T-cell (primary cell): ENCODE measurements at regions not wholly inside any gene's neighbourhood (a gene's known extent, or its start where the extent isn't known, plus 50 kb on each side); places are given as distances from the start of the nearest gene placed in this dataset.

Source experiments
- ATAC-seq, 4 experiments: fragments of 200-7000 bp in 3 of 4; fragments of 150-1000 bp in 1 of 4; cut with Tn5 transposase; replicated peaks in 1 of 4; 1 replicate in 3 of 4; 2 replicates in 1 of 4; pipeline ENCODE4 v1.10.0; 2021; ENCODE audit warnings: moderate library complexity in 3 of 4, mild to moderate bottlenecking in 2 of 4, moderate number of reproducible peaks in 1 of 4
- CTCF ChIA-PET, 2 donors: fragments of 300-600 bp; sonication (Branson Sonifier 250); formaldehyde crosslinking; loops; one replicate each; lab custom pipeline; 2022; ENCODE audit warnings: antibody characterized with exemption in 2 of 2; lab: Charles Lee
- POLR2A ChIA-PET, 2 donors: fragments of 300-600 bp; sonication (Branson Sonifier 250); formaldehyde crosslinking; loops; one replicate each; lab custom pipeline; 2022; ENCODE audit warnings: antibody characterized with exemption in 2 of 2; lab: Charles Lee
- DNase-seq, 35 experiments: peaks; one replicate each; pipeline versions ENCODE4 v3.0.0 to v3.0.0-alpha.2; 2013 to 2023
- H3K27ac ChIP-seq: one replicate; pipeline ENCODE4 v1.5.1; 2013; ENCODE audit warnings: low read length
- H3K27me3 ChIP-seq, 2 experiments: replicated peaks in 1 of 2; 1 replicate in 1 of 2; 2 replicates in 1 of 2; pipeline versions ENCODE4 v1.6.1 to v1.7.0; 2013; ENCODE audit warnings: low read length in 1 of 2, mixed read lengths in 1 of 2; ENCODE audit not compliant: control insufficient read depth in 2 of 2, insufficient read depth in 2 of 2; ENCODE audit errors: extremely low read depth in 1 of 2
- H3K36me3 ChIP-seq, 2 donors: 1 replicate in 1 of 2; 2 replicates in 1 of 2; pipeline versions ENCODE4 v1.6.1 to v1.7.0; 2013; ENCODE audit warnings: low read length in 1 of 2; ENCODE audit not compliant: control insufficient read depth in 2 of 2, insufficient read depth in 1 of 2; ENCODE audit errors: extremely low read depth in 1 of 2
- H3K4me1 ChIP-seq, 2 experiments: 1 replicate in 1 of 2; 2 replicates in 1 of 2; pipeline versions ENCODE4 v1.6.1 to v1.7.0; 2013; ENCODE audit warnings: low read length in 2 of 2, mixed read lengths in 1 of 2; ENCODE audit not compliant: insufficient read depth in 2 of 2, control insufficient read depth in 1 of 2; ENCODE audit errors: extremely low read depth in 1 of 2
- H3K4me3 ChIP-seq, 2 donors: 1 replicate in 1 of 2; 2 replicates in 1 of 2; pipeline versions ENCODE4 v1.5.1 to v1.7.0; 2013; ENCODE audit warnings: mild to moderate bottlenecking in 2 of 2, low read length in 1 of 2, moderate library complexity in 1 of 2; ENCODE audit not compliant: control insufficient read depth in 1 of 2; ENCODE audit errors: extremely low read depth in 1 of 2
- H3K9me3 ChIP-seq: 2 replicates; pipeline ENCODE4 v1.7.0; 2013
- H3K27ac Mint-ChIP-seq, 2 donors: one replicate each; pipeline ENCODE4 v1.8.0; 2020 to 2021; ENCODE audit warnings: mild to moderate bottlenecking in 2 of 2, mixed read lengths in 2 of 2
- H3K27me3 Mint-ChIP-seq, 2 donors: one replicate each; pipeline ENCODE4 v1.8.0; 2021 to 2022; ENCODE audit warnings: mixed read lengths in 2 of 2
- H3K36me3 Mint-ChIP-seq: one replicate; pipeline ENCODE4 v1.8.0; 2021; ENCODE audit warnings: mixed read lengths
- H3K4me1 Mint-ChIP-seq, 3 donors: one replicate each; pipeline ENCODE4 v1.8.0; 2020 to 2022; ENCODE audit warnings: mixed read lengths in 3 of 3, mild to moderate bottlenecking in 1 of 3
- H3K4me3 Mint-ChIP-seq, 3 donors: one replicate each; pipeline ENCODE4 v1.8.0; 2020 to 2022; ENCODE audit warnings: mild to moderate bottlenecking in 3 of 3, mixed read lengths in 3 of 3, moderate library complexity in 3 of 3
- H3K9me3 Mint-ChIP-seq, 3 donors: one replicate each; pipeline ENCODE4 v1.8.0; 2020 to 2022; ENCODE audit warnings: mixed read lengths in 3 of 3
- WGBS: methylation state at CpG from one replicate; pipeline ENCODE4 v1.1.5; 2013; ENCODE audit warnings: missing lambda C conversion rate; ENCODE audit not compliant: insufficient coverage; 5-methylcytosine and 5-hydroxymethylcytosine counted together

DNA sequence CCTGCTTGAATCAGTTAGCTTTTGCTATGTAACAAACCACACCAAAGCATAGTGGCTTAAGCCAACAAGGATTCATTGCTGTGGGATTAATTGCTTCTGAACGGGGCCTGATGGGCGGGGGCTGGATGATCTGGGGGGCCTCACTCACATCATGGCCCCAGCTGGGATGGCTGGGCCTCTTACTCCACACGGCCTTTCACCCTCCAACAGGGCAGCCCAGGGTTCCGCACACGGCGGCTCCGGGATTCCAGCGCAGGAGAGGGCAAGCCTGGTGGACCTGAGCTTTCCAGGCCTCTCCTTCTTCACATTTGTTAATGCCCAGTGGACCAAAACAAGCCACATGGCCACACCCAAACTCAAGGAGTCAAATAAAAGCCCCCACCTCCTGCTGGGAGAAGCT is 86.3 kb upstream of the PHLPP1 start:
- Mint-ChIP-seq H3K27ac (no peak overlapping the region), H3K9me3 (no peaks in the 10 kb centered on the region), H3K4me1 (no peaks in the 10 kb centered on the region), H3K4me3 (no peak overlapping the region), H3K36me3 (no peaks in the 10 kb centered on the region), H3K27me3 (peaks cover 7% of the 10 kb centered on the region in 2 donors)
- POLR2A ChIA-PET, result no interaction called here
- H3K36me3 ChIP-seq, result no peaks in the 10 kb centered on the region
- CTCF ChIA-PET, result interaction anchor here in 1 of 2 donors (0.6 kb wide), 1 partner anchor 234 kb away, joined by 4 read pairs; no protein-coding TSS in a partner anchor
- no peak overlapping the region for H3K27ac ChIP-seq
- 96% methylated on average over 7 of the region's 8 CpGs for WGBS
- no peaks in the 10 kb centered on the region for H3K9me3 ChIP-seq
- DNase-seq (no peak), ATAC-seq (no peak)
- no peak overlapping the region for H3K4me3 ChIP-seq
- peaks cover 0 to 6% of the 10 kb centered on the region in 2 experiments for H3K27me3 ChIP-seq
- no peaks in the 10 kb centered on the region for H3K4me1 ChIP-seq

- H3K27ac ChIP-seq, result no peak overlapping the region
- no peak overlapping the region for H3K4me3 ChIP-seq
- no peaks in the 10 kb centered on the region for H3K9me3 ChIP-seq
- POLR2A ChIA-PET, result no interaction called here
- no peaks in the 10 kb centered on the region for H3K36me3 ChIP-seq
- Mint-ChIP-seq H3K36me3 (no peaks in the 10 kb centered on the region), H3K9me3 (no peaks in the 10 kb centered on the region), H3K4me3 (no peak overlapping the region), H3K27me3 (peaks cover 20 to 24% of the 10 kb centered on the region in 2 donors), H3K4me1 (no peaks in the 10 kb centered on the region), H3K27ac (no peak overlapping the region)
- WGBS, result 80% methylated on average over 2 of the region's 3 CpGs
- peaks cover 0 to 9% of the 10 kb centered on the region in 2 experiments for H3K27me3 ChIP-seq
- DNase-seq, result no peak
- ATAC-seq, result no peak
- CTCF ChIA-PET, result interaction anchor here in 1 of 2 donors (0.6 kb wide), 1 partner anchor 448 kb away, joined by 3 read pairs; no protein-coding TSS in a partner anchor
- H3K4me1 ChIP-seq, result no peaks in the 10 kb centered on the region
Measured at GRCh38 chr18:62631173-62631572, 84.2 kb upstream of the PHLPP1 start.

DNA sequence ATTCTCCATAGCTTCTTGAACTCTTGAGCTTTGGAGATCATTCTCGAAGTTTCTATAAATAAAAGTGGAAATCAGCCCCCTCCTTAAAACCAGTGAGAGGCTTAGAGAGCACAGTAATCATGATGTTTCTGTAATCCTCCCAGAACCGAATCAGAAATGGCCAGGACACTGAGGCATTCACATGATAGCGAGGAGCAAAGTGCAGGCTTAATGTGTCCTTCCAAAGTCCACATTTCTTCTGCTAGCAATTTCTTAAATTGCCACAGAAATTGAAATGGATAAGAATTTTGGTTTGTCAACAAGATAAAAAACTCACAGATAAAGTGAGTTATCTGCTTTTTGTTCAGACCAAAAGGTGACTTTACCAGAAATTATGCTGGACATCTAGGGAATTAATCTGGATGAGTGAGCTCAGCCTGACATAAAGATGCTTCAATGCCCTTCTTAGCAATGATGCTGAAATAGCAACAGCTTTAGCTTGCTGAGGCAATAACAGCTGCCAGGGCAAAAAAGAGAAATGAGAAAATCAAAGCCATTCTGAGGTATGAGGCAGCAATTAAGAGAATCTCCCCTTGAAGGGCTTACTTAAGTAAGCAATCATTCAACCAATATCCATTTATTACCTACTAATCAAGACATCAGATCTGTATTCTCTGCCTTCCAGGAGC is 82.4 kb upstream of the PHLPP1 start:
- no CpG with 5 or more reads among the region's 3 CpGs for WGBS
- H3K9me3 Mint-ChIP-seq, result no peaks in the 10 kb centered on the region
- no peaks in the 10 kb centered on the region for H3K36me3 ChIP-seq
- H3K4me1 ChIP-seq, result no peaks in the 10 kb centered on the region
- DNase-seq, result no peak
- no peaks in the 10 kb centered on the region for H3K36me3 Mint-ChIP-seq
- H3K4me3 Mint-ChIP-seq, result no peak overlapping the region
- no peaks in the 10 kb centered on the region for H3K4me1 Mint-ChIP-seq
- peaks cover 22 to 28% of the 10 kb centered on the region in 2 donors for H3K27me3 Mint-ChIP-seq
- no peak overlapping the region for H3K27ac ChIP-seq
- H3K27ac Mint-ChIP-seq, result no peak overlapping the region
- ATAC-seq, result no peak
- H3K27me3 ChIP-seq, result peaks cover 0 to 13% of the 10 kb centered on the region in 2 experiments
- H3K4me3 ChIP-seq, result no peak overlapping the region
- no peaks in the 10 kb centered on the region for H3K9me3 ChIP-seq
- ChIA-PET CTCF (interaction anchor here in 1 of 2 donors (0.6 kb wide), 1 partner anchor 15 kb away, joined by 3 read pairs; no protein-coding TSS in a partner anchor), POLR2A (no interaction called here)

- ATAC-seq, result no peak
- no peak overlapping the region for H3K27ac ChIP-seq
- WGBS, result no CpG with 5 or more reads among the region's 2 CpGs
- no peak overlapping the region for H3K4me3 ChIP-seq
- Mint-ChIP-seq H3K9me3 (no peaks in the 10 kb centered on the region), H3K27ac (no peak overlapping the region), H3K4me1 (peaks cover 0 to 4% (median 0%) of the 10 kb centered on the region in 3 donors), H3K36me3 (no peaks in the 10 kb centered on the region), H3K4me3 (no peak overlapping the region), H3K27me3 (peaks cover 26 to 36% of the 10 kb centered on the region in 2 donors)
- H3K36me3 ChIP-seq, result no peaks in the 10 kb centered on the region
- H3K4me1 ChIP-seq, result no peaks in the 10 kb centered on the region
- CTCF ChIA-PET, result interaction anchor here in 1 of 2 donors (1.6 kb wide), 1 partner anchor 348 kb away, joined by 4 read pairs; no protein-coding TSS in a partner anchor
- POLR2A ChIA-PET, result no interaction called here
- H3K9me3 ChIP-seq, result no peaks in the 10 kb centered on the region
- no peak for DNase-seq
- peaks cover 0 to 15% of the 10 kb centered on the region in 2 experiments for H3K27me3 ChIP-seq
Measured at GRCh38 chr18:62634458-62634857, 80.9 kb upstream of the PHLPP1 start.

GRCh38 chr18:62634979-62635630 is 80.2 kb upstream of the PHLPP1 start:
- Histone ChIP-seq H3K27me3 (peaks cover 0 to 15% of the 10 kb centered on the region in 2 experiments), H3K27ac (no peak overlapping the region), H3K4me1 (no peaks in the 10 kb centered on the region), H3K36me3 (no peaks in the 10 kb centered on the region), H3K9me3 (no peaks in the 10 kb centered on the region), H3K4me3 (no peak overlapping the region)
- H3K4me1 Mint-ChIP-seq, result peaks cover 0 to 4% (median 0%) of the 10 kb centered on the region in 3 donors
- peaks cover 26 to 36% of the 10 kb centered on the region in 2 donors for H3K27me3 Mint-ChIP-seq
- no peak overlapping the region for H3K4me3 Mint-ChIP-seq
- no peaks in the 10 kb centered on the region for H3K36me3 Mint-ChIP-seq
- H3K9me3 Mint-ChIP-seq, result no peaks in the 10 kb centered on the region
- ATAC-seq (no peak), DNase-seq (no peak)
- WGBS, result 100% methylated on average over 1 of the region's 6 CpGs
- H3K27ac Mint-ChIP-seq, result no peak overlapping the region
- ChIA-PET POLR2A (no interaction called here), CTCF (interaction anchor here (0.5 to 1.6 kb wide), 5 partner anchors 10 to 804 kb away, joined by 3 to 8 read pairs (median 4); no protein-coding TSS in a partner anchor)

- Histone ChIP-seq H3K4me3 (no peak overlapping the region), H3K27ac (no peak overlapping the region), H3K27me3 (peaks cover 0 to 15% of the 10 kb centered on the region in 2 experiments), H3K4me1 (no peaks in the 10 kb centered on the region), H3K36me3 (no peaks in the 10 kb centered on the region), H3K9me3 (no peaks in the 10 kb centered on the region)
- H3K36me3 Mint-ChIP-seq, result no peaks in the 10 kb centered on the region
- H3K4me3 Mint-ChIP-seq, result no peak overlapping the region
- H3K27ac Mint-ChIP-seq, result no peak overlapping the region
- H3K4me1 Mint-ChIP-seq, result peaks cover 0 to 4% (median 0%) of the 10 kb centered on the region in 3 donors
- peaks cover 24 to 36% of the 10 kb centered on the region in 2 donors for H3K27me3 Mint-ChIP-seq
- ChIA-PET CTCF (interaction anchor here (0.5 to 0.9 kb wide), 2 partner anchors 89 to 345 kb away, joined by 3 to 5 read pairs; no protein-coding TSS in a partner anchor), POLR2A (no interaction called here)
- no peaks in the 10 kb centered on the region for H3K9me3 Mint-ChIP-seq
- ATAC-seq (no peak), DNase-seq (no peak)
- 96% methylated on average over 3 of the region's 3 CpGs for WGBS
Measured at GRCh38 chr18:62637403-62637802, 77.9 kb upstream of the PHLPP1 start.
